GM10266 (cell line): ENCODE measurements at regions not wholly inside any gene's neighbourhood (a gene's known extent, or its start where the extent isn't known, plus 50 kb on each side); places are given as distances from the start of the nearest gene placed in this dataset.

Source experiments
- DNase-seq: peaks from one replicate; pipeline ENCODE4 v3.0.0; 2012; ENCODE audit errors: extremely low spot score
- TF ChIP-seq, protein P1 (sequence below): IDR thresholded peaks from 2 replicates; pipeline ENCODE4 v1.5.1; 2012; ENCODE audit warnings: mild to moderate bottlenecking, low read depth; ENCODE audit not compliant: control insufficient read depth, insufficient read depth; ENCODE audit errors: missing control alignments

DNA sequence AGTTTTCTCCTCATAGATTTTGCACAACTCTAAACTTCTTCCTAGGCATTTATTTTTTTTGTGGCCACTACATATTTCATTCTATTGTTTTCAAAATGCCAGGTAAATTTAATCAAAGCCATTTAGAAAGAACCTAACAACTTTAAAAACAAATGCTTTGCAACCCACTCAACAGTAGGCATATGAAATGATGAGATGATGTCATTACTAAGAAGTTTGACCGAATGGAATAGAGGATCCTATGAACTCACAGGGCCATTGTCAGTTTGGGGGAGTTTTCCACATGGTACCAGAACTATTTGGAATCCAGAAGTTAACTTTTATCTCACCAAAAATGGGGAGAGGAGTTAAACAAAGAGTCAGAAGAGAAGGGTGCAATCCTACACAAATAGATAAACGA, 100.7 kb upstream of the INHBA start:
- no peak for DNase-seq
- TF ChIP-seq, protein P1, sequence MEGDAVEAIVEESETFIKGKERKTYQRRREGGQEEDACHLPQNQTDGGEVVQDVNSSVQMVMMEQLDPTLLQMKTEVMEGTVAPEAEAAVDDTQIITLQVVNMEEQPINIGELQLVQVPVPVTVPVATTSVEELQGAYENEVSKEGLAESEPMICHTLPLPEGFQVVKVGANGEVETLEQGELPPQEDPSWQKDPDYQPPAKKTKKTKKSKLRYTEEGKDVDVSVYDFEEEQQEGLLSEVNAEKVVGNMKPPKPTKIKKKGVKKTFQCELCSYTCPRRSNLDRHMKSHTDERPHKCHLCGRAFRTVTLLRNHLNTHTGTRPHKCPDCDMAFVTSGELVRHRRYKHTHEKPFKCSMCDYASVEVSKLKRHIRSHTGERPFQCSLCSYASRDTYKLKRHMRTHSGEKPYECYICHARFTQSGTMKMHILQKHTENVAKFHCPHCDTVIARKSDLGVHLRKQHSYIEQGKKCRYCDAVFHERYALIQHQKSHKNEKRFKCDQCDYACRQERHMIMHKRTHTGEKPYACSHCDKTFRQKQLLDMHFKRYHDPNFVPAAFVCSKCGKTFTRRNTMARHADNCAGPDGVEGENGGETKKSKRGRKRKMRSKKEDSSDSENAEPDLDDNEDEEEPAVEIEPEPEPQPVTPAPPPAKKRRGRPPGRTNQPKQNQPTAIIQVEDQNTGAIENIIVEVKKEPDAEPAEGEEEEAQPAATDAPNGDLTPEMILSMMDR: no peak

GRCh38 chr7:41796331-41796730, 93.4 kb upstream of the INHBA start:
- TF ChIP-seq, protein P1: no peak
- DNase-seq: no peak

DNA sequence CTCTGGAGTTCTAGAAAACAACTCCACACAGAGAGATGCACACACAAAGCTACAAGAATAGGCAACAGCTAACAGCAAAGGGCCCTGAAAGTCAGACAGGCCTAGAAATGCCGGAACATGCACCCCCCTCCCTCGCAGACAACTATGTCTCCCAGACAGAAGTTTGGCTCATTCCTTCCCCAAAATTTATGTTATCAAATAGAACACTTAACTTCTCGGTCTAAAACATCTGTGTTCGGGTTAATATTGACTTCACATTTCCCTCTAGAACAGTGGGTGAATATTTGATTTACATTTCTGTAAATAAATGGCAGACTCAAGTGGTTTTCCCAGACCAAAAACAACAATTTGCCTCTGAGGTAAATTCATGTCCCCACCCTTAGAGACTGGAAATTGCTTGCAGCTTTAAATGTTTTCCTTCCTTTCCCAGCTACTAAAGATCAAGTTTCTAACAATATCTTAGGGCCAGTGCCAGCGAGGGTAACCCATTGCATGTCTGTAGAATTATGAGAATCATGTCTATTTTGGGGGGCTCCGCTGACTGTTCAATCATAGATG, 92.5 kb upstream of the INHBA start:
- no peak for DNase-seq
- TF ChIP-seq, protein P1: no peak

DNA sequence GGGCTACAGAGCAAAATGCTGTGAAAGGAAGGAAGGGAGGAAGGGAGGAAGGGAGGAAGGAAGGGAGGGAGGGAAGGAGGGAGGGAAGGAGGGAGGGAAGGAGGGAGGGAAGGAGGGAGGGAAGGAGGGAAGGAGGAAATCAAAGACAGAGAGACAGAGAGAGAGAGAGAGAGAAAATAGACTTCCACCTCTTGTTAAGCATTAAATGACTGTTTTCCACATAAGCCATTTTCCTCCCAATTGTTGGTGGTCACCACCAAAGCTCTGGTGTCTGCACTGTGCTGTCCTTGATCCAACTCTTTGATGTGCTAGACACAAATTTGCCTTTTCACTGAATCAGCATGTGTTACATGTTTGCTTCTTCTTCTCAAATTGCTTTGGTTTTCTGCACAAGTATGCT, 90.7 kb upstream of the INHBA start:
- DNase-seq: no peak
- TF ChIP-seq, protein P1: no peak

GRCh38 chr7:41792120-41792519, 89.2 kb upstream of the INHBA start:
- DNase-seq: no peak
- TF ChIP-seq, protein P1: no peak

DNA sequence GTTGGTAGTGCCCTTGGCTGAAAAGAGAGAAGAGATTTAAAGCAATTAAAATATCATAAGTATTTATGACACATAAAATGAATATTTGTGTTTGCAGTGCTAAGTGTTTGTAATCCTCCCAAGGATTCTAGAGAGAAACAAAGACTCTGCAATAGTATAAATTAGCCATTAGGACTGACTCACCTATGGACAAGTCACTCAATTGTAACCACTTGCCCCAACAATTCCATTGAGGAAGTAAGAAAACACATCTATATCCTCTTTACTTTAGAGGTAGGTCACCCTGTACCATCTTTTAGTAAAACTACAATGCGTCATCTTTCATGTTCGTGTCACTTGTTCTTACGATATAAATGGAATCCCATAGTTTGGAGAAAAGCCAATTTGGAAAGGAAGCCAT, 85.7 kb upstream of the INHBA start:
- TF ChIP-seq, protein P1: no peak
- DNase-seq: no peak

DNA sequence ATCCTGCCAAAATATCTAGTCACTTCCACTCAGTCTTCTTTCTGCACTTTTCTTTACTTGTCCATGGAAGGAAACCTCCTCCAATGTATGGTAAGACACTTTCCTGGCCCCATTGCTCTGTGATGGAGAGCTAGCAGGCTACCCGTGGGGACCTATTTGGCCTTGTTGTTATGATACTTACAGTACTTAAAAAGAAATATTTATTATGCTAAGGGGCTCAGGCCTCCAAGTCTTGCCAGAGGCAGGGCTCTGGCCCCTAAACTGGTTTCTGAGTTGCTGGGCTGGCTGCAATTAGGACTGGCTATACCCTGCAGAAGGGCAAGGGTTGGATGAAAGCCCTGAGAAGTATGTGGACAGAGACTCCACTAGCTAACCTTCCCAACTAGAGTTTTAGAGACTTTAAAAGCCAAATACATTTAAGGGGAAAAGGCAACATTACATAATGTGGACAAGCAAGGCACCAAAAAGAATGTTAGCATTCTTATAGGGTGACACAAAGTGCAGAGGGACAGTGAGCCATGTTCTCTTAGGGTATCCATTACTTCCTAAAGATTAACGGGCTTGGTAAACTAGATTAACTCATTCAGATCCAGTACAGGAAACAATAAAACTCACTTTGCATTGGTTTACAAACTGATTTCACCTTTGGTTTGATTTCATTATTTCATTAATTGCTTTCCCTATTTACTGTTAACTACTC, 84.9 kb upstream of the INHBA start:
- DNase-seq: no peak
- TF ChIP-seq, protein P1: no peak
